T-helper 1 cell (primary cell): ENCODE measurements at regions not wholly inside any gene's neighbourhood (a gene's known extent, or its start where the extent isn't known, plus 50 kb on each side); places are given as distances from the start of the nearest gene placed in this dataset.
"Not testable (repeated sequence)": the region's sequence is repeated elsewhere in the genome, so short reads cannot be mapped to it uniquely, and the experiment has no call there.

ENCODE experiments used
- DNase-seq, 5 donors: peaks; one replicate each; pipeline ENCODE4 v3.0.0-alpha.2; 2012 to 2020

DNA sequence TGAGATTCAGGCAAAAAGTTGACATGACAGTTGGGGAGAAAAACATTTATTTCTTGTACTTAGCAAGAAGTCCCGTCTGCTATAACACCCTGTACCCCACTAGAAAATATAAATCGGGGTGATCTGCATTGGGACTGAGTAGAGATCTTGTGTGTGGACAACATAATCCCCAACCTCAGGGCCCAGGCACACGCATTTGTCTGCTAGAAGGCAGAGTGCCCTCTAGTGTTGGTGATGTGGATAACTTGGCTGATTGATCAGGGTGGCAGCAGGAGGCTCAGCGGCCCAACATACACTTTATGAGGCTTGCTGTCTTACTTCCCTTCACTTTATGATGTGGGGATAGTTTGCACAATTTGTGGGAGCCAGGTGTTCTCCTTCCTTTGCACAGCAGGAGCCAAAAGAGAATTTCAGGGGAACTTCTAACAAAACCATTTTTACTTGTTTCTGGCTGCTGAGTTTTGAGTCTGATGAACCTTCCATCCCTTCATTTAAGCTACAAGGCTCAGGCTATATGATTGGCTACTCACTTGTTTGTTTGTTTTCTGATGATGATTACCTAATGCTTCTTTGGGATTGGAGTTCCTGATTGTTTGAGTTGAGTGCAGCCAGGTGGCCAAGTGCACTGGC lies 263.2 kb downstream of the DMAC1 start:
- DNase-seq: peak in 2 of 5 donors; percentile 11 to 74

DNA sequence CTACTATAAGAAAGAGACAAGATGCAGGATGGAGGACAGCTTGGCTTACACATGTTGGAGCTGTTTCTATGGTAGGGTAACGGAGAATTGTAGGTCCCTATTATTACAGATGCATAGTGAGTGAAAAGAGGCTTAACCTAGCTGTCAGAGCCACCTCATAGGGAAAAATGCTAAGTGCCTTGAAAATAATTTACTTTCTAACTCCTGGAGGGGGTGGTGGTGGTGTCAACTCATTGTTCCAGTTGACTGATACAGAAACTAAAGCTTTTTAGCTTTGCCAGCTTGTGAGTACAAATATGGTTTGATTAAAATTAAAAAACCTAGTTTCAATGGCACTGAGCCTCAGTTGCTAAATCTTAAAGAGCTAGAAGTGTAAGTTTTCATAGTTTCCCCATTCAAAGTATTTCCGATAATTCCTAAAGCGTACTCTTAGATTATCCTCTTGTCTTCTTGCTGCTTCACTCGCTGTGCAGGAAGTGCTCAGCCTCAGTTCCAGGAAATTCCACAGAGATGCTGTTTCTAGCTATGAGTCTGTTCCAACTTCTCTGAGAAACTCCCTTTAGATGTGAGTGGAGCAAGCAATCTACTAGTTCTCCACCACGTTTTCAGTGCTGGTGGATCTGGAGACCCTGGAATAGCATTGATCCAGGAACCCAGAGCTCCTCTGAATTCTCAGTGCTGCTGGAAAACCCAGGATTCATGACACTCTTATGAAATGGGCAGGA lies 265.2 kb downstream of the DMAC1 start:
- peak in 1 of 5 donors; percentile 84 for DNase-seq

DNA sequence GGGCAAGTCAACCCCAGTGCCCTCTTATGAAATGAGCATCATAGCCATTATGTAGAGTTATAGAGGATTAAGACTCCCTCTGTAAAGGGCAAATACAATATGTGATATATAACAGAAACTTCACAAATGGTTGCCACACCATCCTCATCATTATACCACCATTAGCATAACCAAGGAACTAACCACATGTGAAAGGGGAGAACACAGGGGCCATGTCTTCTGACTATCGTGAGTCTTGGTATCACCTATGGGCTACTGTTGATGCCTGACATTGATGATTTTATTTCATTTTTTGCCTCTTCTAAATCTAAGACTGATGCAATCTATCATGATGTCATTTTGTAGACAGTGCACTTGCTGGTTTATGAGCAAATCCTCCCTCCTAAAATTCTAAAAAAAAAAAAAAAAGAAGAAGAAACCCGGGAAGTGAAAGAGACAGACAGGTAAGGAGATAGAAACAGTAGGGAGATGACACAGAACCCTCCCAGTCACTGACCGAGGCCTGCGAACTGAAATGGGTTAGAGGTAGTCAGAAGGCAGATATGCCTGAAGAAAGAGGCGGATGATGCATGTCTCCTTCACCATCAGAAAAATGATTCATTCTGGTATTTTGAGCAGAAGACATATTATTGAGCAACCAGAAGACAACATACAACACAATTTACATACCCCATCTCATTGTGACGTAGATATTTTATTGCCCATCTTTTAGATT lies 266.0 kb downstream of the DMAC1 start:
- DNase-seq: peak in 1 of 5 donors; percentile 67

DNA sequence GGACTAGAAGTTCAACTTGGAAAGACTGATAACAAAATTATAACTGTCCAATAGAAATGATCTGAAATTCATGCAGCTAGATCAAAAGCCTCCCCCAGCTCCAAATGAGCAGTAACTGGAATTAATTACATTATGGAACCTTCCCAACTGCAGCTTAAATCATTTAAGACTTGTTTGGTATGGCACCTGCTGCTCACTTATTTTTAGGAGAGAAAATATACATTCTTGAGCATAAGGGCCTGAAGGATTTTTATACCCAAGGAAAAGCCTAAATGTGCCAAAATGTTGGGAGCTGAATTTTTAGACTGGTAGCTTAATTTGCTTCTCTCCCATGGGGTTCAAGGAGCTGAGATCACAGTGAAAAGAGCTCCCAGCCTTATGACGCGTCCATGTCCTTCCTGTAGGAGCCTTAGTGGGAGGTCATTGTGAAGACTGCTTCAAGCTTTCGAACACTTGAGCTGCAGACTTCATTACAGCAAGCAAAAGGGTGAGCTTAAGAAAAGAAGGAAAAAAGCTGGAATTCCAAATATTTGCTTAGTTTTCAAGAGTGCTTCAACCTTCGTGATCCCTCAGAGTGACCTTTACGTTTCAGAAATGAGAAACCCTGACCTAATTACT lies 276.0 kb downstream of the DMAC1 start:
- DNase-seq: no peak

DNA sequence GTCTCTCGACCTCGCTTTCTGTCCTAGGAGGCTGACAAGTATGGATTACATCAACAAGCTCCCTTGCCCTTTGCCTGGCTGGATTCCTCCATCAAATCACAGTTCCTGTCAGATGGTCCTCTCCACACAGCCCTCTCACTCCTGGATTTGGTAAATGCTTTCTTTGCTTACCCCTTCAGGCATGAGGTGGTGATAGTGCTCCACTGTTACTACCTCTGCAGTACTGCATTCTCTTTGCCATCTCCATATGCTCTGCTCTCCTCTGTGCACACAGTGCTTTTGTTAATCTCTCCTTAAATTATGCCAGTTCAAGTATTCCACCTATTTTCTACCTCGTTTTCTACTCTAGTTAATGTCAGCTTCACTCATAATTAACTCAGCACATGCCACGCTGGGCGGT lies 279.2 kb downstream of the DMAC1 start:
- no peak for DNase-seq

DNA sequence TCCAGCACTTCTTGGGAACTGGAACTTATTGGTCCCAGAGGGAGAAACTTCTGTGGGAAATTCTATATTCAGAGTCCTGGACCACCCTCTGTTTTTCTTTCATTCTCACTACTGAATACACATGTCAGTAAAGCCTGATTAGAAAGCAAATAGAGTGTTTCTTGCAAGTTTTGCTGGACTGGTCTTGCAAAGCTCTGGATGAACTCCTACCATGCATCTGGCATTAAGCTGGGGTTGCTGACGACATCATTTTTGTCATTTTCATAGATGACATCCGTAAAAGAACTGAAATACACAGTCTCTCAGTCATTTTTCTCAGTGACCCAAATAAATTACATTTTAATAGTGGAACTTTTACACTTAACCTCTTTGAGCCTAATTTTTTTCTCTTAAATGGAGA lies 283.2 kb downstream of the DMAC1 start:
- DNase-seq: no peak

DNA sequence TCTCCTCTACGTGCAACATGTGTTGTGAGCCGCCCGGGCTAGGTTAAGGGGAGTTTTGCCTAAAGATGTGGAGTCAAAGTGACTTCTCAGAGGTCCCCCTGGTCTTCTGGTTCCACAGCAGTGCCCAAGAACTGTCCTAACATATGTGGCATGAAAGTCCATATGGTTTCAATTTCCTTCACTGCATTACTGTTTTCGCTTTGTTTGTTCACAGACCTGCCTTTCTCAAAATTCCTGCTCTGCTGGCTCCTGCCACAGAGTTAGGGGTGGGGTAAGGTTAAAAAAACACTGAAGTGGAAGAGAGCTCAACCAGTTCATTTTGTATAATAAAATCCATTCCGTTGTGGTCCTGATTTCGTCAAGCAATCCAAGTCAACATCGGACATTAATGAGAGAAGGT lies 289.4 kb downstream of the DMAC1 start:
- DNase-seq: no peak

DNA sequence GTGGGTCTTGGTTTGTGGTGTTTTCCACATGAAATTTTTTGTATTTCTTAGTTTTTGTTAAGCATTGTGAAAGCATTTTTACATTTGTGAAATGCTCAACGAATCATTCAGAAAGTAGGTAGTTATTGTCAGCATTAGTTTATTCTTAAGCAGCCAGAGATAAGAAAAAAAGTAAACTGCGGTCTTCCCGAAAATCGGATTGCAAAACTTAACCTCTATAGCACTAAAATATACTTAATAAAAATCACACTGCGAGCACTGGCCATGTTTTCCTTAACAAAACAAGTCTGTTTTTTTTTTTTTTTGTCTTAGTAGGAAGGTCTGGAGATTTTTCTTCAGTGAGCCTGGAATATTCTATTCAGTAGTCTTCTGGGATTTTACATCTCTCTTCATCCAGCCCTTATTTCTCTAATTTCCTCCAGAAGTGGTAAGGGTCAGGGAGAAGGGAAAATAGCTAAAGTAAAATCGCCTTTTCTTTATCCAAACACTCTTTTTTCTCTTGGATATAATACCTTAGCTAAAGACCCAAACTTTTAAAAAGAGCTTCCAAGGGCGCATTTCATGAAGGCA lies 289.9 kb downstream of the DMAC1 start:
- no peak for DNase-seq

DNA sequence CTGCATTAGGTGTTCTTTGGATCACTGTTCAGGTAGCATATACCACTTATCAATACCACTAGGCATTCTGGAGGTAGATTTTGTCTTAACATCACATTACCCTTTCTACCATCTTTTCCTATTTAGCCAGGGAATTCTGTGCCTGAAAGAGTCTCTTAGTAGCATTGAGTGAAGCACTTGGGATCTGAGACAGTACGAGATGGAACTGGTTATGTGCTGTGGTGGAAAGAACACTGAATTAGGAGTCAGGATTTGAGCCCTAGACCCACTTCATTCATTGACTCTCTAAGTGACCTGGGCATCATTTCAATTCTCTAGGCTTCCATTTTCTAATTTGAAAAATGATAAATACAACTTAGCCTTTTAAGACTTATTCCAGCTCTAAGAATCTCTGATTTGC lies 291.1 kb downstream of the DMAC1 start:
- DNase-seq: no peak

DNA sequence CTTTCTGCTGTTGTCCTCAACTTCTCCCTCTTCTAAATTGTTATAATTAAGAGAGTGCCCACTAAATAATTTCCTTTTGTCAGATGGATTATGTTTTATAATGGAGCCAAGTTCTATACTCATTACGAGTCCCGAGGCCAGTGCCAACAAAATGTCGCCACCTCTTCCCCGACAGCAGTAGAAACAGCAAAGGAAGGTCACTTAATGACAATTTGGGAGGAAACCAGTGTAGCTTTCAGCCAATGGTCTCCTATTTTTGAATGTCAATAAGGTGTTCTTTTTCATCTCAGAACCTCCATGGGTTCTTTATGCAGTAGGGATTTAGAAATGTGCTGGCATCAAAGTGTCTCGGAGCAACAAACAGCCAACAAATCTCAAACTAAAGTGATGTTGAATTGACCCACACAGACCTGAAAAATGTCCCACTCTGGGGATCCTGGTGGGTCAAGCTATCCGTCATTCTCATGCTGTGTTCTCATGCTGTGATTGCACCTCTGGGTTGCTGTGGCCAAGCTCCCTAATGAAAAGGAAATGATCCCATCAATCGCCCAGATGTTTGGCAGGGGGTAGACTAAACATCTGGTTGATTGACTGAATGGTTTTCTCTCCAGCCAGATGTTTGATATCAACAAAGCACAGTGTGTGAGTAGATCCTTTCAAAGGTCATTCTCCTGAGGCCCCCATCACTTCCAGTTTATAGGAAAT lies 291.9 kb downstream of the DMAC1 start:
- DNase-seq: no peak

DNA sequence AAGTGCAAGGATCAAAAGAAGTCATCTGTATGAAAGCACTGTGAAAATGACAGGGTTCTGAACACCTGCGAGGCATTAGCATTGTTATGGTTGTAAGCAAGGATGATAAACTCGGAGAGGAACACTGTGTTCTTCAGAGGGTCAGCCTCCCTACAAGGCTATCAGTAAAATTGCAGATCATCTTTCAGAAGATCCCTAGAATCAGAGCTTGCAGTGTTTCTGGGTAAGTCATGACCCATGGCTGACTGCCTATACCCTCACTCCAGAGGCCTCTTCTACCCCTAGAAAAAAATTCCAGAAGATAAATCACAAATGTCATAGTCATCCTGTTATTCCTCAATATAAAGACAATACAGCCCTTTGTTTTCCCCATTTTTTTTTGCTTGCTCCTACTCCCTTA lies 292.6 kb downstream of the DMAC1 start:
- DNase-seq: no peak

DNA sequence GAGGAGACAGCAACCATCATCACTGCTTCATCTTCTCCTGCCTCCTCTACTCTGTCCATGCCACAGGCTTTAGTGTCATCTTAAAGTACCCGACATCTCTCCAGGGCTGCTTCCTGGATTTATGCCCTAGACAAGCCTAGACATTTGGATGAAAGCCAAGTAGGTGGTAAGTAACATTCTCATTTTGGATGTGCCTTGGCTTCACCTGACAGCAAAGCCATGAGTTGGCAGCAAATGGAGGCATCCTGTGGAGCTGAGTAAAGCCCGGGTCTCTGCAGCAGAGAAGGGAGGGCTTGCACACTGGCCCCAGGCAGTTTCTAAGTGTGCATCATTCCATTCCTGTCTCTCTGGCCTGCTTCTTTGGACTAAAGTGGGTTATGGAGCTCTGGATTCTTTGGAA lies 299.1 kb downstream of the DMAC1 start:
- no peak for DNase-seq

DNA sequence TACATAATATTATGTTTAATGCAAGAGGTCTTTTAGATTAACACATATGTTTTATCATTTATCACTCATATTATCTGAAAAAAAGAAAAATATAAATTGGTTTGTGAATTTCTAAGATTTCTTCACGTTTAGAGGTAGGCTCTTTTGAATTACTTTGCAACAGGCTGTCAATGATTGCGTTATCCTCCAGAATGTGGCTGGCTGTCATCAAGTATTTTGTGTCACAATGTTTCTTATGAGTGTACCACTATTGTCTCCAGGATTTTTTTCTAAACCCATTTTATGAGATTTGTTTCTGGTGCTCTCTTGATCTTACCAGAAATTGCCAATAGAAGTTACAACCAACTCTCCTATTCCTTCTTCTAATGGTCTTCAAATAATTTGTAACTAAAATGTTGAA lies 307.9 kb downstream of the DMAC1 start:
- no peak for DNase-seq

DNA sequence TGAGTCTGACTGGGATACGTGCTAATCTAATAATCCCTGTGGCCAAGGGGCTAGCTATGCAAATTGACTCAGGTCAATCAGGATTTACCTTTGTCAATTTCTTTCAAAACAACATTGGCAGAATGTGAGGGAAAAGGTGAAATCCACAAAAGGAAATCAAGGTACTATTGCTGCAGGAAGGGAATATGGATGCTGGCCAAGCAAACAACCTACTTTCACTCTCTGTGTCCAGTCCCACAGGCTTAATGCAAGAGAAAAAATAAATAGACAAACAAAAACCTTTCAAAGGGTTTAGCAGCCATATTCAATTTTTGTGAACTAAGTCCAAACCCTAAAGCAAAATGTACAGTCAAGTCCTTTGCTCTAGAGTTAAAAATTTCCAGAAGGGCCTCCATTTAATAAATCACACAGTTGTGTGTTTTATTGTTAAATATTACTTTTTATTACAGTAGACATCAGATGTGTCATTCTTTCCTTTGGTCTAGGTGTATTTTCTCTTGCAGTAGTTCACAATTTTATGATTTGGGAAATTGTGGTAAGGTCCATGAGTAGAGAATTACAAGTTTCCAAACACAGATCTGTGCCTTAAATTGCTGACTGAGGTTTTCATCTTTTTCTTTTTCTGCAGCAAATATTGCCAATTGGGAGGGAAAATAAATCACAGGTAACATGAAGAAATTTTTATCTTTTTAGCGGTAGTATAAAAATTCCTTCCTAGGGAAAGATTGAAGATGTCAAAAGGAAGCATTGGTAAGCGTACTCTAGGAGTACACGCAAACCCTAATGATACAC lies 309.1 kb downstream of the DMAC1 start:
- no peak for DNase-seq

DNA sequence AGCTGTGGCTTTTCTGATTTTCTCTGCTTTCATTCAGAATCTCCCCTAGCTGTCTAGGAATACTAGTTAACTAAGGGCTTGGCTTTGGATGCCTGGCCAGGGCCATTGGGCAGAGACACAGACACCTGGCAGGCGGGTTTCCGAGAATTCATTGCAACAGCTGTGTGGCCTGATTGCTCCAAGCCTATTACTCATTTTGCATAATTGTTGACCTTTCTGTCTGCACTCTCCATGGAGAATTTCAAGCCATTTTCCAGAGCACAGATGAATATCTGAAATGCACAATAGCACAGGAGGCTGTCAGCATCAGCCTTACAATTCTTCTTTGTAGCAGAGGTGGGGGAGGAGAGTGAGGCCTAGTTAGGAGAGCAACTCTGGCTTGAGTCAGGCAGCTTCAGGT lies 310.5 kb downstream of the DMAC1 start:
- no peak for DNase-seq

DNA sequence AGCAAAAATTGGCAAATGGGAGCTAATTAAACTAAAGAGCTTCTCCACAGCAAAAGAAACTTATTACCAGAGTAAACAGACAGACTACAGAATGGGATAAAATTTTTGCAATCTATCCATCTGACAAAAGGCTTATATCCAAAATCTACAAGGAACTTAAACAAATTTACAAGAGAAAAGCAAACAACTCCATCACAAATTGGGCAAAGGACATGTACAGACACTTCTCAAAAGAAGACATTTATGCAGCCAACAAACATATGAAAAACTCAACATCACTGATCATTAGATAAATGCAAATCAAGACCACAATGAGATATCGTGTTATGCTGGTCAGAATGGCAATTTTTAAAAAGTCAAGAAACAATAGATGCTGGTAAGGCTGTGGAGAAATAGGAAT lies 315.6 kb downstream of the DMAC1 start:
- not testable (repeated sequence) for DNase-seq

DNA sequence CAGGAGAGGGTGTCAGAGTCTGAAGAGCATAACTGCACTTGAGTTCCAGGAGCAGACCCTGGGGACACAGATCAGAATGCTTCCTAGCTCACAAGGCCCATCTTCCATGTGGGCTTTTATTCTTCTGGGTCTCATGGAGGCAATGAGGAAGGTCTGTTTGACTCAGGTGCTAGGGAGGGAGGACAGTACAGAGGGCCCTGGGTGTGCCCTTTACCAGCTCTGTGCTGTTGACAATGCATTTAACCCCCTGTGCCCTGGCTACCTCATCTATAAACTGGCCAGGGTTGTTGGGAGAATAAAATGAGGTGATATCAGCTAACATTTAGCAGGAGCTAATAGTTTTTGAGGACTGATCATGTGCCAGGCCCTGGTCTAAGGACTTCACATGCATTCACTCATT lies 318.0 kb downstream of the DMAC1 start:
- DNase-seq: no peak

DNA sequence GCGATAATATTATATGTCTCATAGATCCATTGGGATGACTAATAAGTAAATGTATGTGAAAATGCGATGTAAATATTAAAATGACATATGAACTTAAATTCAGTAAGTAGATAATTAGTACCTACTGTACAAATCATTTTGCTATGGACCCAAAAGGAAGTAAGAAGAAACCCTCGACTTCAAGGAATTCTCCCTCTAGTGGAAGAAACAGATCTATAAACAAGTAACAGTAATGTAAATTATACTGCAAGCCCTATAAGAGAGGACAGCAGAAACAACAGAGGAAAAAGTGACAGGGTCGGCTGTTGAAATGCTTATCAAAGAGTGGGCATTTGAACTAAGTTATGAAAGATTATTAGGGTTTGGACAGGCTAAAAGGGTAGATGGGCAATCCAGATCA lies 320.3 kb downstream of the DMAC1 start:
- DNase-seq: no peak

DNA sequence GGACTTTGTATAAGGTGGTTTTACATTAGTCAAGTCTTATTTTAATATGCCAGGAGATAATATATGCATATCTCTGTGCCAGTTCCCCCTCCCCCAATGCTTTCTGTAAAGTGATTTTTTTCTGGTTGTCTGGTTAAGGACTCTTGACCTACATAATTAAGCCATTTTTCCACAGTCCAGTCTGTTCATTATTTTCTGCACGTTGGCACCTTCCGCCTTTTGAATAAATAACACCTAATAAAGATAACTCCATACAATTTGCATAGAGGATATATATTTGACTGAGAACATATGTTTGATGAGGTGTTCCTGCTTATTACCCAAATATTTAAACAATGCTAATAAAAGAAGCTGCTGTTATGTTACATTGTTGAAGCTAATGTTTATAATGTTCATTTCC lies 320.9 kb downstream of the DMAC1 start:
- DNase-seq: no peak

DNA sequence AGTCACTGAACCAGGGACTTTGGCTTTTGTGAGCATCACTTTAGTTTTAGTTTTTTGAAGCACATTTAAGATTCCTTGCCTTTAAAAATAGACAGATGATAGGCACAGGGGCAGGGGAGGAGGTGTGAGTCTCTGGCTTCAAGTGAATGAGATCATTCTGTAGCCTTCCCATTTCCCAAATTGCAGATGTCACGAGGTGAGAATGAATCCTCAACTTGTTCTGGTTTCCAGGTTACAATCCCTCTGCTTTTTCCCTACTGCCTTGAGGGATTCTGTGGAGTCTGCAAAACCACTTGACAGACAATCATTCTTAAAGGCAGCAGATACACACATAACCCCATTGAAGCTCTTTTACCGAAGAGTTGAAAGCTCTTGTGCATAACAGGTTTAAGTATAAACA lies 332.4 kb downstream of the DMAC1 start:
- DNase-seq: no peak

DNA sequence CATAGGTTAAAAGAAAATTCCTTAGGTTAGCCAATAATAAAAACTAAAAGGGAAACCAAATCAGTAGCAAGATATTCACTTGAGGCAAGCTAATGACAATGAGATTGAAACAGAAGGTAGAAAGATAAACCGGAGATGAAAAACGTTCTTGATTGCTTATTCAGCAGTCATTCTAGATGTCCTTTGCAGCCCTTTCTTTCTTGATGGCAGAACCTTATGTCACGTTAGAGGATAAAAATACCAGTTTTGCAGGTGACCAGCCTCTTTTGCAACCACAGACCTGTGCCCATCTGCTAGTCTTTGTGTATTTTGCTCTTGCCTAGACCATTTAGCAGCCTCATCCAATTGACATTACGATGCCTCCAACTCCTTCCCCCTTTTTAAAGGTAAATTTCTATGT lies 337.8 kb downstream of the DMAC1 start:
- DNase-seq: no peak
